RWPE1 (cell line): ENCODE measurements at regions not wholly inside any gene's neighbourhood (a gene's known extent, or its start where the extent isn't known, plus 50 kb on each side); places are given as distances from the start of the nearest gene placed in this dataset.

Experiments
- CTCF ChIA-PET: fragments of 350-600 bp; sonication (Branson Sonifier 250); formaldehyde crosslinking; extraction: SDS; loops from one replicate; lab custom pipeline; 2021; lab: Yijun Ruan, JAX
- POLR2A ChIA-PET: fragments of 400-600 bp; formaldehyde crosslinking; extraction: SDS; loops from one replicate; lab custom pipeline; 2020; ENCODE audit warnings: antibody characterized with exemption; ENCODE audit not compliant: low non-redundant PET; lab: Yijun Ruan, JAX
- DNase-seq: peaks from one replicate; pipeline ENCODE4 v3.0.0; 2012; ENCODE audit warnings: low spot score
- H3K27ac ChIP-seq: fragments of 450-650 bp; 2 replicates; pipeline ENCODE4 v1.5.1; 2017
- TF ChIP-seq, protein P1 (sequence below): fragments of 450-650 bp; conservative IDR thresholded peaks from 2 replicates; pipeline ENCODE4 v1.5.1; 2017; ENCODE audit warnings: low read depth, mild to moderate bottlenecking

DNA sequence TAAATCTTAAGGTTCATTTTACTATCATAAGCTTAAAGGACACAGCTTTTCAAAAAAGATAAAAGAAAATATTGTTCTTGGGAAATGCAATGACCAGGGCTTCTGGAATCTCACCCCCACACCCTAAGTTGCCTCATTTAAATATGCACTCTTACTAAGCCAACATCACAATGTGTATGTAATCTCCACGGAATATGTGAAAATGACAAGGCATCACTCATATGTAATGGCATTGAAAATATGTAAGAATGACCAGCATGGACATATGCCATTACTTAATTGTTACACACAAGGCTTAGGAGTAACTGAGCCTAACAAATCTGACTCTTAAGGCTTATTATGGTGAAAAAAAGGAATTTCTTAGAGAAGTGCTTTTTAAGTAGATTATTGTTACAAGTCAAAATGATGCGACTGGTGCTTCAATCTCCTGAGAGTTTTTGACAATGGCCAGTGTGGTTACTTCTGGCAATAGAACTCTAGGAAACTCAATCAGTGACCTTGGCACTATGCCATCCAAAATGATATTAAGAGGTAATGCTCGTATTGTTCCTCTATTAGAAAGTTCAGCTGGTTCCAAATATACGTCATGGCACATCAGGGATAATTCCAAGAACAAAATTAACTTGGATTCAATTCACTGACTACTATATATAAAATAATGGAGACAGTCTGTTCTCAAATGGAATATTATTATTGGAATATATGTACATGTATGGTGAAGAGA lies 290.0 kb upstream of the PLSCR5 start:
- H3K27ac ChIP-seq, result no peak overlapping the region
- DNase-seq, result no peak
- TF ChIP-seq, protein P1, sequence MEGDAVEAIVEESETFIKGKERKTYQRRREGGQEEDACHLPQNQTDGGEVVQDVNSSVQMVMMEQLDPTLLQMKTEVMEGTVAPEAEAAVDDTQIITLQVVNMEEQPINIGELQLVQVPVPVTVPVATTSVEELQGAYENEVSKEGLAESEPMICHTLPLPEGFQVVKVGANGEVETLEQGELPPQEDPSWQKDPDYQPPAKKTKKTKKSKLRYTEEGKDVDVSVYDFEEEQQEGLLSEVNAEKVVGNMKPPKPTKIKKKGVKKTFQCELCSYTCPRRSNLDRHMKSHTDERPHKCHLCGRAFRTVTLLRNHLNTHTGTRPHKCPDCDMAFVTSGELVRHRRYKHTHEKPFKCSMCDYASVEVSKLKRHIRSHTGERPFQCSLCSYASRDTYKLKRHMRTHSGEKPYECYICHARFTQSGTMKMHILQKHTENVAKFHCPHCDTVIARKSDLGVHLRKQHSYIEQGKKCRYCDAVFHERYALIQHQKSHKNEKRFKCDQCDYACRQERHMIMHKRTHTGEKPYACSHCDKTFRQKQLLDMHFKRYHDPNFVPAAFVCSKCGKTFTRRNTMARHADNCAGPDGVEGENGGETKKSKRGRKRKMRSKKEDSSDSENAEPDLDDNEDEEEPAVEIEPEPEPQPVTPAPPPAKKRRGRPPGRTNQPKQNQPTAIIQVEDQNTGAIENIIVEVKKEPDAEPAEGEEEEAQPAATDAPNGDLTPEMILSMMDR, result no peak
- ChIA-PET CTCF (no interaction called here), POLR2A (no interaction called here)

DNA sequence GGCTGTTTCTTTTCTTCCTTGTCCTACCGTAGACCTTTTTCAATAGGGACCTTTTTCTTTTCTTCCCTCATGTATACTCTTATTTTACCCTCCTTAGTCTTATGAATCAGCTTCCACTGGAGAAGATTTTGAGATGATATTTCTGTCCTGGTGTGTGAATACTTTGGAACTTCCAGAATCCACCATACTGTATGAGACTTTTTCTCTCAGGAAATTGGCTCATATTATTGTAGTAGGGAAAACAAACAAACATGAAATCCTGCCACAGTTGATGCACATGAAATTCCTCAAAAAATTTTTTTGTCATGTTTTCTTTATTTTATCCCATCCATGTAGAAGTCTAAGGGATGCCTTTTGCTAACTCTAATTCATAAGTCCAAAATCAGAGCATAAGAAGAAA lies 289.3 kb upstream of the PLSCR5 start:
- ChIA-PET CTCF (no interaction called here), POLR2A (no interaction called here)
- TF ChIP-seq, protein P1, result no peak
- H3K27ac ChIP-seq, result no peak overlapping the region
- no peak for DNase-seq

- CTCF ChIA-PET, result no interaction called here
- TF ChIP-seq, protein P1, result no peak
Measured at GRCh38 chr3:146892041-146892440, 286.9 kb upstream of the PLSCR5 start.

GRCh38 chr3:146889626-146890025 lies 284.5 kb upstream of the PLSCR5 start:
- DNase-seq, result no peak
- ChIA-PET POLR2A (no interaction called here), CTCF (no interaction called here)

More at GRCh38 chr3:146892041-146892440, 286.9 kb upstream of the PLSCR5 start:
- no peak overlapping the region for H3K27ac ChIP-seq
- DNase-seq, result no peak
- POLR2A ChIA-PET, result no interaction called here

DNA sequence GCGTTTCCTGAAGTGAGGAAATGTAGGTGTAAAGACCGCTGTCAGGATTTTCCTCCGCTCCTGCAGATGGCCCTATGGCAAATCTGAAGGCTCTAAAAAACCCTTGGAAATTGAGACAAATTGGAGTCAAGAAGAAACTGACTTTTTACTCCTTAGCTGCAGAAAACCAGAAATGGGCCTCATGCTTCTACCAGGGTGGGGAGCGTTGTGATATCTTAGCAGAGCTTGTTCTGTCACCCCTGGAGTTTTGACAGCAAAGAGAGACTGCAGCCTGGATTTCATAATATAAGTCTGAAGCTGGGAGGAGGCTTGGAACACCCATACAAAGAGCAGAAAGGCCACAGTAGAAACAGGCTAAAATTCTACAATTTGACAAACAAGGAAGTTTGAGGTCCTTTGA lies 283.0 kb upstream of the PLSCR5 start:
- ChIA-PET CTCF (no interaction called here), POLR2A (no interaction called here)
- TF ChIP-seq, protein P1, result no peak
- no peak overlapping the region for H3K27ac ChIP-seq
- DNase-seq, result no peak

More at GRCh38 chr3:146889626-146890025, 284.5 kb upstream of the PLSCR5 start:
- TF ChIP-seq, protein P1, result no peak
- H3K27ac ChIP-seq, result no peak overlapping the region

- H3K27ac ChIP-seq, result no peak overlapping the region
- TF ChIP-seq, protein P1, result no peak
- DNase-seq, result no peak
- CTCF ChIA-PET, result no interaction called here
- POLR2A ChIA-PET, result no interaction called here
Measured at GRCh38 chr3:146884721-146885120, 279.6 kb upstream of the PLSCR5 start.
